ENCODE measurements at regions not wholly inside any gene's neighbourhood (a gene's known extent, or its start where the extent isn't known, plus 50 kb on each side); places are given as distances from the start of the nearest gene placed in this dataset.
"Not testable (repeated sequence)": the region's sequence is repeated elsewhere in the genome, so short reads cannot be mapped to it uniquely, and the experiment has no call there.

DNA sequence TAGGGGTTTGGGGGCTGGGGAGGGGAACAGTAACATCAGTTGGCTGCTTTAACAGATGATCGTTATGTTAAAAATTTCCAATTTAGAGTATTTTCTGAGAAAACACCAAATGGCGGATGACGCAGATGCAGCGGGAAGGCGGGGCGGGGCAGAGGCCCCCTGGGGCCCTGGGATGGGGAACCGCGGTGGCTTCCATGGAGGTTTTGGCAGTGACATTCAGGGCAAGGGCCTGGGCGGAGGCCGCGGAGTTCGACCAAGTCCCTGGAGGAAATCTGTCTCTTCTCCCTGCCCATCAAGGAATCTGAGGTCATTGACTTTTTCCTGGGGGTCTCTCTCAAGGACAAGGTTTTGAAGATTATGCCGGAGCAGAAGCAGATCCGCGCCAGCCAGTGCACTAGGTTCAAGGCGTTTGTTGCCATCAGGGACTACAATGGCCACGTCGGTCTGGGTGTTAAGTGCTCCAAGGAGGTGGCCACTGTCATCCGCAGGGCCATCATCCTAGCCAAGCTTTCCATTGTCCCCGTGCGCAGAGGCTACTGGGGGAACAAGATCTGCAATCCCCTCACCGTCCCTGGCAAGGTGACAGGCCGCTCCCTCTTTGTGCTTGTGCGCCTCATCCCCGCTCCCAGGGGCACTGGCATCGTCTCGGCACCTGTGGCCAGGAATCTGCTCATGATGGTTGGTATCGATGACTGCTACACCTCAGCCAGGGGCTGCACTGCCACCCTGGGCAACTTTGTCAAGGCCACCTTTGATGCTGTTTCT lies 310.2 kb downstream of the PTPRC start:
- H3K4me3 ChIP-seq = no peak overlapping the region
- ATAC-seq (no peak), DNase-seq (peak; percentile 54)
- no peaks in the 10 kb centered on the region for H3K36me3 ChIP-seq
- intact Hi-C loops (cut with DNase I) = no loop called here
- TF ChIP-seq, protein P1, sequence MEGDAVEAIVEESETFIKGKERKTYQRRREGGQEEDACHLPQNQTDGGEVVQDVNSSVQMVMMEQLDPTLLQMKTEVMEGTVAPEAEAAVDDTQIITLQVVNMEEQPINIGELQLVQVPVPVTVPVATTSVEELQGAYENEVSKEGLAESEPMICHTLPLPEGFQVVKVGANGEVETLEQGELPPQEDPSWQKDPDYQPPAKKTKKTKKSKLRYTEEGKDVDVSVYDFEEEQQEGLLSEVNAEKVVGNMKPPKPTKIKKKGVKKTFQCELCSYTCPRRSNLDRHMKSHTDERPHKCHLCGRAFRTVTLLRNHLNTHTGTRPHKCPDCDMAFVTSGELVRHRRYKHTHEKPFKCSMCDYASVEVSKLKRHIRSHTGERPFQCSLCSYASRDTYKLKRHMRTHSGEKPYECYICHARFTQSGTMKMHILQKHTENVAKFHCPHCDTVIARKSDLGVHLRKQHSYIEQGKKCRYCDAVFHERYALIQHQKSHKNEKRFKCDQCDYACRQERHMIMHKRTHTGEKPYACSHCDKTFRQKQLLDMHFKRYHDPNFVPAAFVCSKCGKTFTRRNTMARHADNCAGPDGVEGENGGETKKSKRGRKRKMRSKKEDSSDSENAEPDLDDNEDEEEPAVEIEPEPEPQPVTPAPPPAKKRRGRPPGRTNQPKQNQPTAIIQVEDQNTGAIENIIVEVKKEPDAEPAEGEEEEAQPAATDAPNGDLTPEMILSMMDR (IDR thresholded peaks at IDR 0.05) = no peak
- no peak overlapping the region for H3K27ac ChIP-seq
- H3K9me3 ChIP-seq = no peaks in the 10 kb centered on the region
- H3K27me3 ChIP-seq = no peaks in the 10 kb centered on the region
- H3K4me1 ChIP-seq = no peaks in the 10 kb centered on the region

DNA sequence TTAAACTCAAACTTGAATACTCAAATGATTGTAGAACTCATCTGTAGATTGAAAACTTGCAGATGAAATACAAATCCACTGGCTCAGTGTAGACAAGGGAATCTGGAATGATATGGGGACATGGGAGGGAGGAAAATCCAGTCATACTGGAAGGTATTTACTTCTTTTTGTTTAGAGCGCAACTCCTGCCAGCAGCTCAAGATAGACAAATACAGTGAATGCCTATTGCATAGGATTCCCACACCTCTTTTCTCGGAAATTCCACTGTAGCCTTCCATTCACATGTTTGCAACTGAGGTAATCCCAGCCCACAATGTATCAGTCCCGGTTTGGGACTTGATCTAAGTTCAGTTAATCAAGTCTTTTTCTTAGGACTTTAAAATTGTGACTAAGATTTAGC lies 311.2 kb downstream of the PTPRC start:
- Histone ChIP-seq H3K27me3 (no peaks in the 10 kb centered on the region), H3K36me3 (no peaks in the 10 kb centered on the region), H3K4me3 (no peak overlapping the region), H3K9me3 (no peaks in the 10 kb centered on the region), H3K27ac (no peak overlapping the region), H3K4me1 (no peaks in the 10 kb centered on the region)
- ATAC-seq (no peak), DNase-seq (no peak)
- intact Hi-C loops (cut with DNase I) = no loop called here
- TF ChIP-seq, protein P1 (IDR thresholded peaks at IDR 0.05) = no peak

DNA sequence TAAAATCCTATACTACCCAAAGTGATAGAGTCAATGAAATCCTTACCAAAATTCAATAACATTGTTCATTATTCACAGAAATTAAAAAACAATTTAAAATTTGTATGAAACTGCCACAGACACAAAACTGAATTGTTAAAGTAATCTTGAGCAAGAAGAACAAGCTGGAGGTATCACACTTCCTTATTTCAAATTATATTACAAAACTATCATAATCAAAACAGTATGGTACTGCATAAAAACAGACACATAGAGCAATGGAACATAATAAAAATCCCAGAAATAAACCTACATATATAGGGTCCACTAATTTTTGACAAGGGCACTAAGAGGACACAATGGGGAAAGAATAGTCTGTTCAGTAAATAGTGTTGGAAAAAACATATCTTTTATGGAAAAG lies 316.2 kb downstream of the PTPRC start:
- Histone ChIP-seq H3K4me1 (no peaks in the 10 kb centered on the region), H3K9me3 (no peaks in the 10 kb centered on the region), H3K4me3 (no peak overlapping the region), H3K27ac (no peak overlapping the region), H3K36me3 (no peaks in the 10 kb centered on the region), H3K27me3 (no peaks in the 10 kb centered on the region)
- DNase-seq (no peak), ATAC-seq (no peak)
- TF ChIP-seq, protein P1 (IDR thresholded peaks at IDR 0.05) = no peak
- intact Hi-C loops (cut with DNase I) = no loop called here

DNA sequence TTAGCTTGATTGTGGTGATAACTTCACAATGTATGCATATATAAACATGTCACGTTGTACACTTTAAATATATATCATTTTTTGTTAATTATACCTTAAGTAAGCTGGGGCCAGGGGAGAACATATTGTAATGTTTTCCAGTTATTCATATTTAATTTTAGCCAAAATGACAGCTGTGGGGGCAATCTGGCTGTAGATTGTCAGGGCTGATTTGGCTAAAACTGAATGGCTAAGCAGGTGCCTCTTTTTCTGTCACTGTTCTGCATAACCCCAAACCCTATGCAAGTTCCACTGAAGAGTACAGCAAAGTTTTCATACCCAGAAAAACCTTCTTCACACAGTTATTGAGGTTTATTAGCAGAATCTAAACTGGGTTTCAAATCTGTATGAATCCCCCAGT lies 318.2 kb downstream of the PTPRC start:
- DNase-seq = no peak
- H3K4me1 ChIP-seq = no peaks in the 10 kb centered on the region
- no peak overlapping the region for H3K27ac ChIP-seq
- TF ChIP-seq, protein P1 (IDR thresholded peaks at IDR 0.05) = no peak
- no peaks in the 10 kb centered on the region for H3K9me3 ChIP-seq
- no peaks in the 10 kb centered on the region for H3K36me3 ChIP-seq
- H3K27me3 ChIP-seq = no peaks in the 10 kb centered on the region
- intact Hi-C loops (cut with DNase I) = no loop called here
- no peak for ATAC-seq
- H3K4me3 ChIP-seq = no peak overlapping the region

DNA sequence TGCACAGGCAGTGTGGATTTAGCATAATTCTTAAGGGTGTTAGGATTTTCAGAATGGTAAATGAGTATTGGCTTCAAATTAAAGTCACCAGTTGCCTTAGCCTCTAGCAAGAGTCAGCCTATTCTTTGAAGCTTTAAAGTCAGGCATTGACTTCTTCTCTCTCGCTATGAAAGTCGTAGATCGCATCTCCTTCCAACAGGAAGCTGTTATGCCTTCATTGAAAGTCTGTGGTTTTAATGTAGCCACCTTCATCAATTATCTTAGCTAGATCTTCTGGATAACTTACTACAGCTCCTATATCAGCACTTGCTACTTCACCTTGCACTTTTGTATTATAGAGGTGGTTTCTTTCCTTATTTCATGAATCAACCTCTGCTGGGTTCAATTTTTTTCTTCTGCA lies 320.2 kb downstream of the PTPRC start:
- TF ChIP-seq, protein P1 (IDR thresholded peaks at IDR 0.05) = no peak
- Histone ChIP-seq H3K4me1 (no peaks in the 10 kb centered on the region), H3K36me3 (no peaks in the 10 kb centered on the region), H3K27ac (no peak overlapping the region), H3K4me3 (no peak overlapping the region), H3K9me3 (no peaks in the 10 kb centered on the region), H3K27me3 (no peaks in the 10 kb centered on the region)
- no peak for DNase-seq
- intact Hi-C loops (cut with DNase I) = no loop called here
- ATAC-seq = no peak

DNA sequence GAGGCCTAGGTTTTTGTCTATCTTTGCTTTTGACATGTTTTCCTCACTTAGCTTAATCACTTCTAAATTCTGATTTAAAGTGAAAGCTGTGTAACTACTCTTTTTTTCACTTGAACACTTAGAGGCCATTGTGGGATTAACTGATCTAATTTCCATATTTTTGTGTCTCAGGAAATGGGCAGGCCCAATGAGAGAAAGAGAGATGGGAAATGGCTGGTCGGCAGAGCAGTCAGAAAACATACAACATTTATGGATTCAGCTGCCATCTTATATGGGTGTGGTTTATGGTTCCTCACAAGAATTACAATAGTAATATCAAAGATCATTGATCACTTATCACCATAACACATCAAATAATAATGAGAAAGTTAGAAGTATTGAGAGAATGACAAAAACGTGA lies 320.8 kb downstream of the PTPRC start:
- ATAC-seq (no peak), DNase-seq (no peak)
- Histone ChIP-seq H3K4me3 (no peak overlapping the region), H3K27me3 (no peaks in the 10 kb centered on the region), H3K36me3 (no peaks in the 10 kb centered on the region), H3K27ac (no peak overlapping the region), H3K4me1 (no peaks in the 10 kb centered on the region), H3K9me3 (no peaks in the 10 kb centered on the region)
- intact Hi-C loops (cut with DNase I) = no loop called here
- TF ChIP-seq, protein P1 (IDR thresholded peaks at IDR 0.05) = no peak

DNA sequence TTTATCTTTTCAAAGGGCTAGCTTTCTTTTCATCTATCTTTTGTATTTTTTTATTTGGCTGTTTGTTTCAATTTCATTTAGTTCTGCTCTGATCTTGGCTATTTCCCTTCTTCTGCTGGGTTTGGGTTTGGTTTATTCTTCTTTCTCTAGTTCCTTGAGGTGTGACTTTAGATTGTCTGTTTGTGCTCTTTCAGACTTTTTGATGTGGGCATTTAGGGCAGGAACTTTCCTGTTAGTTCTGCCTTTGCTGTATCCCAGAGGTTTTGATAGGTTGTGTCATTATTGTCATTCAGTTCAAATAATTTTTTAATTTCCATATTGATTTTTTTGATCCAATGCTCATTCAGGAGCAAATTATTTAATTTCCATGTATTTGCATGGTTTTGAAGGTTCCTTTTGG lies 325.0 kb downstream of the PTPRC start:
- H3K27me3 ChIP-seq; H3K36me3 ChIP-seq; intact Hi-C loops (cut with DNase I); ATAC-seq; H3K4me3 ChIP-seq; H3K27ac ChIP-seq; DNase-seq; H3K4me1 ChIP-seq; H3K9me3 ChIP-seq: not testable (repeated sequence)

Data from upper lobe of right lung (tissue), 1 donor.